ENCODE measurements at regions not wholly inside any gene's neighbourhood (a gene's known extent, or its start where the extent isn't known, plus 50 kb on each side); places are given as distances from the start of the nearest gene placed in this dataset.

GRCh38 chr2:43171789-43172188 is 54.6 kb downstream of the ZFP36L2 start:
- DNase-seq (ENCODE audit: low read depth) = no peak

- DNase-seq (ENCODE audit: low read depth) = no peak
Measured at GRCh38 chr2:43170405-43171105, 55.9 kb downstream of the ZFP36L2 start.

- DNase-seq (ENCODE audit: low read depth) = peak; percentile 42
Measured at GRCh38 chr2:43169987-43170386, 56.4 kb downstream of the ZFP36L2 start.

DNA sequence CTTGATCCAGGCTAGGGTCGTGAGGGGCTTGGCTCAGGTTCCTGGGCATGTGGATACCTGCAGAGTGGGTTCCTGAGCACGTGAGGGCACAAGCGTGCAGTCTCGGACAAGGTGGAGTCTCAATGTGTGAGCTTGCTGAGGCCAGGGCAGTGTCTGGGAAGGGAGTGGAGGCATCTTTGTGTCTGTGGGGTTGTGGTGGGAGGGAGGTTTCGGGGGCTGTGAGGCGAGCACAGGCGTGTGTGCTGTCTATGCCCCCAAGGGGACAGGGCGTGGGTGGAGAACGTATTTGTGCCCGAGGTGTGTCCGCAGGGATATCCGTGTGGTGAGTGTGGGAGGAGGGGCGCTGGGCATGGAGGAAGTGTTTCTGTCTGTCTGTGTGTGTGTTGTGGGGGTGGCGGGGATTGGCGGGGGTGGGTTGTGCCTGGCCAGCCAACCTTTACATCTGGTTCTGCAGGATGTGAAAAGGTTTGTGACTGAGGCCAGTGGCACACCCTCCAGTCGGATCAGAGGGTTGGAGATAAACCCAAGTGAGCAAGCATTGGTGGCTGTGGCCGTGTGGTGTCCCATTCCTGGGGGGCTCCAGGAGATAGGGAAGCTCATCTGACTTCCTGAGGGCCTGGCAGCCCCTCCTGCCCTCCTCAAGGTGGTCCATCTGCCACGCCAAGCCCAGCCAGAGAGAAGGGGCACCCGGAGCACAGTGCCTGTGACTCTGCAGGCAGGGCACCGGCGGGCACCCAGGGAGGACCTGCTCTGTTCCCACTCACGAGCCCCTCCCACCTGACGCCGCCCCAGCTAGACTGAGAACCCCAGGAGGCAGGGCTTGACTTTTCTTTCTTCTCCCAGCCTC is 57.1 kb downstream of the ZFP36L2 start:
- no peak for DNase-seq (ENCODE audit: low read depth)

- DNase-seq (ENCODE audit: low read depth) = no peak
Measured at GRCh38 chr2:43168016-43168369, 58.4 kb downstream of the ZFP36L2 start.

GRCh38 chr2:43165378-43166069 is 60.9 kb downstream of the ZFP36L2 start:
- no peak for DNase-seq (ENCODE audit: low read depth)

GRCh38 chr2:43164686-43165085 is 61.7 kb downstream of the ZFP36L2 start:
- no peak for DNase-seq (ENCODE audit: low read depth)

DNA sequence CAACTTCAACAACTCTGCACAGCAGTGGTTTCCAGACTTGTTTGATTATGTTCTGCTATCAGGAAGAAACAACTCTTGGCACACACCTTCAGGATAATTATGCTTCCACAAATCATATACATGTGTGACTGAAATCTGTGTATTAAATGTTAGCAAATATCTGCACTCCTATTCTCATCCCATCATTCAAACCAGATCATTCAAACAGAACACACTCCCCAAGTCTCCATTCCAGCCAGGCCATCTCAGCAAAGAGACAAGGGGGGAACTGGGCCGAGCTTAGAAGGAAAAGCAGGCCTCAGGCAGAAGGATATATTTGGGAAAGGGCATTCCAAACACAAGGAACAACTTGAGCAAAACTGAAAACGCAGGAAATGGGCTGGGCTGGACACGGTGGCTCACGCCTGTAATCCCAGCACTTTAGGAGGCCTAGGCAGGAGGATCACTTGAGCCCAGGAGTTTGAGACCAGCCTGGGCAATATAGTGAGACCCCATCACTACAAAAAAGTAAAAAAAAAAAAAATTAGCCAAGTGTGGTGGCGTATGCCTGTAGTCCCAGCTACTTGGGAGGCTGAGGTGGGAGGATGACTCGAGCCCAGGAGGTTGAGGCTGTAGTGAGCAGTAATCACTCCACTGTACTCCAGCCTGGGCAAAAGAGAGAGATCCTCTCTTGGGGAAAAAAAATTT is 62.7 kb downstream of the ZFP36L2 start:
- no peak for DNase-seq (ENCODE audit: low read depth)

- DNase-seq (ENCODE audit: low read depth) = no peak
Measured at GRCh38 chr2:43162511-43162776, 64.0 kb downstream of the ZFP36L2 start.

GRCh38 chr2:43161650-43162510 is 64.5 kb downstream of the ZFP36L2 start:
- no peak for DNase-seq (ENCODE audit: low read depth)

DNA sequence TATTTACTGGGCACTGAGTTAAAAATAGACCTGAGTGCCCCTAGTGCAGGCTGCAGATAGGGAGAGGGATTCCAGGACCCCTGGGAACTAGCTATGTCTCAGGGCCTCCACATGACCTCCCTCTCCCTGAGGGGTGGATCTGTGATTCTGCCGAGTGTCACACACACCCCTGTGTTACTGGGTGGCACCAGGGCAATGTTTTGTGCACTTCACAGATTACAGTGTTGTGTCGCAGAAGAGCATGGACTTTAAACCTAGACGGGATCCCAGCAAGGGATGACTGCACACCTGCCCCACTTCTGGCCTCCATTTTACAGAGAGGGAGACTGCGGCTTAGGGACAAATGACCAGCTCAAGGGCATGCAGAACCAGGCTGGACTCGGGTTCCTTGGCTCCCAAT is 65.6 kb downstream of the ZFP36L2 start:
- DNase-seq (ENCODE audit: low read depth) = no peak

GRCh38 chr2:43159797-43160196 is 66.6 kb downstream of the ZFP36L2 start:
- no peak for DNase-seq (ENCODE audit: low read depth)

DNA sequence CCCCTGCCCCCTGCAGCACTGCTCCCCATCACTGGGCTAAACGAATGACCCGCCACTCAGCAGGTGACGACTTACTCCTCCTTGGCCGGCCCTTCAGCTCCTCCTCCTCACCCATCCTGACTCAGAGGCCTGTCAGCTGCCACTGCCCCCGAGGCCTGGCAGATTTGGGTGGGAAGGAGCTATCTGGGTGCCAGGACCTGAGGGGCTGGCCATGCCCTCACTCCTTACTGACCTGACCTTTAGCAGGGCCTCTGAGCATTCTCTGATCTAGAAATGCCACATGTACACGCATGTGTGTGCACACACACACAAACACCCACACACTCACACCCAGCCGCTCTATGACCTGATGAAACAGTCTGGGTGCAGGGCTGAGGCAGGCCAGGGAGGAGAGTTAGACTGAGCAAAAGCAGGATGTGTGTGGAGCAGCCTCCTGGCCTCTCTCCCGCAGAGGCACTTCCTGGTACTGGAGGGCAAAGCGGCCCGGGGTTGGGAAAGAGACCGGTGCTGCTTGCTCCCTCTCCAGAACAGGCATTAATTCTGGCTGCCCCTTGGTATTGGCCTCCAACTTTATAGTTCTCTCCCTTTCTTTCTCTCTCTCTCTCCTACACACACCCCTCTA is 68.0 kb downstream of the ZFP36L2 start:
- DNase-seq (ENCODE audit: low read depth) = peak; percentile 32

DNA sequence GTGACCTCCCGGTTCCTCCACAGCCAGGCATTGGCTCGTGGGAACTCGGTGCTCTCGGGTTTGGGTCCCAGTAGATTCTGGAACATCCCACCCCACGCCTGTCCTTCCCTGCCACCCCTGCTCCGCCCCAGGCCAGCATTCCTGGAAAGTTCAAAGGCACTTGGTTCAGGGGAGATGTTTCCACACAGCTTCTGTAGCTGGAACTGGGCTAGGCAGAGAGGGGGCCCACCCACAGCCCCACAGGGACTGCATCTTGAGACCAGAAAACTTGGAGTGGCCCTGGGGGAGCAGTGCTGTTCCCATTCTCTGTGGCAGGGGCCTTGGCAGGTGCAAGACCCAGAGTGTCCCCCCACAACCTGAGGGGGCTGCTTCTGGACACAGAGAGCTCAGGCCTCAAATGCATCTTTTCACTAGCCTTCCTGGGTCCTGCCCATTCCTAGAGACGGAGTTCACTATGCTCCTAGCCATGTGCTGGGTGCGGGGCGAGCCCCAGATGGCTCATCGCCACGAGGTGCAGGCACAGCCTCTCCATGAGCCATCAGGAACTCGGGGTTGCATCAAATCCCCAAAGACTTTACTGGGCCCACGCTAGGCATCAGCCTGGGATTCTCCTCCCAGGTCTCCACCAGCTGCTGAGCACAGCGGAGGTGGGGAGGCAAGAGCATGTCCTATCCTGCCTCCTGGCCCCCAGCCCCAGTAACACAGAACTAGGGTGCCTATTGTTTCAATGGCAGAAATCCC is 68.7 kb downstream of the ZFP36L2 start:
- DNase-seq (ENCODE audit: low read depth) = no peak

DNA sequence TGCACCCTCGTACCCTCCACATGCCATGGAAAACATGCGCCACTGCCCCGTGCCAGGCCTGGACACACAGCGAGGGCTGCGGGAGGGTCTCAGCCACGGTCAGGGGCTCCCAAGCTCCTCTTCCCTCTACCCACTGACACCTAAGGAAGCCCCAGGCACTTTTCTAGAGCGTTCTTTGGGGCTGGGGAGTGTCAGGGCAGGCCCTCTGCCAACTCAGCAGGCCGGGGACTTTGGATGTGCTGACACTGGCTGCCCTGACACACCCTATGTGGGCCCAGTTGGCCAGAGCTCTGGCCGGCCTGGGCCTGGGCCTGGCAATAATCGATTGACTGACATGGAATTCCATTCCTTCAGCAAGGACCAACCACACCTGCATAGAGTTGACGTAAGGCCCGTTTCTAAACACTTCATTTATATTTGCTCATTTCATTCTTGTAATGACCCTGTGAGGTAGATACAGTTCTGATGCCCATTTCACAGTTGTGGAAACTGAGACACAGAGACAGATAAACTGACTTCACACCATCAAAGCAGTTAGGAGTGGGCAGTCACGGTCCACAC is 70.5 kb downstream of the ZFP36L2 start:
- DNase-seq (ENCODE audit: low read depth) = no peak

DNA sequence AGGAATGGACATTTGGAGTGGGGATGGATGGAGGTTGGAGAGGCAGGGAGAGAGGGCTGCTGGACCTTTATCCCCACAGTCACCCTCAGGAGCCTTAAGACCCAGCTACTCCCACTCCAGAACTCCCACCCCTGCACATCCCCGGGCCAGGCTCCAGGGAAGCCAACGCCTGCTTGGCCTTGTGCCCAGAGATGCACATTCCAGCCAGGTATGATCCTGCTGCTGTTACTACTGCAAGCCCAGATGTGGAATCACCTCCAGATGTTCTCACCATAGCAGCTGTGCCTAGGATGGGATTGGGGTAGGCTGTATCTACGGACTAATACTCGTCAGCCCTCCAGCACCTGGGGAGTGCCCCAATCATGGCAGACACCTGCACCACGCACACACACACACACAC is 71.7 kb downstream of the ZFP36L2 start:
- no peak for DNase-seq (ENCODE audit: low read depth)

DNA sequence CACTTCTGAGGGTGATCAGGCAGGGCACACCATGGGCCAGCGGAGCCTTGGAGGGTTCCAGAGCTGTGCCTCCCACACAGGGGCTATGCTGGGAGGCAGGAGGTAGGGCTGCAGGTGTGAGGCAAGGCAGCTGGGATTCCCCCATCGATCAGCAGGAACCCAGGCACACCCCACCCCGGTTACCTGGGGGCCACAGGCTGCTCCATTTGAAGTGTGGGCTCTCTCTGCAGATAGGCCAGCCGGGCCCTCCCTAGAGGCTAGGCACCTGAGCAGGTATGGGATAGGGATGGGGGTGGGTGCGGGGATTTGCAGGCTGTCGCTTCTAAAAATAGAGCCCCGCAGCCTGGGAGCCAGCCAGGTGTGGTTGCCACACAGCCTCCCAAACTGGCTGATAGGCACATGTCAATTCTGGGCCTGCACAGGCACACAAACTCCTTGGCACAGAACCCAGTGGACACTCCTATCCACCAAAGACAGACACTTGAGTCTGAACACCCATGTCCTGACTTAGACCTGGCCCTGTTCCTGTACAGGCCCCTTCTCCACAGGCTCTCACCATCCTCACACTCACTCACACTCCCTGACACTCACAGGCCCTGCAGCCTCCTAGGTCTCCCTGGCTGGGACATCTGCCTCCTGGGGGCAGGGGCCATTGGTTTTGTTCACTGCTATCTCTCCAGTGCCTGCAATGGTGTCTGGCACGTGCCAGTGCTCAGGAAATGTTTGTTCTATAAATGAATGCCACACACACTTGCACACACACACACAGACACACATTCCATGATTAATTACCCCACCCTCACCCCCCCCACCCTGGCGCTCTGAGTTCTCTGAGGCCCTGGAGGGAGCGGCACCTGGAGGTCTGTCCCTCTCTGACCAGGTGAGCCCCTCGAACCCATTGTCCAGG is 73.4 kb downstream of the ZFP36L2 start:
- no peak for DNase-seq (ENCODE audit: low read depth)

DNA sequence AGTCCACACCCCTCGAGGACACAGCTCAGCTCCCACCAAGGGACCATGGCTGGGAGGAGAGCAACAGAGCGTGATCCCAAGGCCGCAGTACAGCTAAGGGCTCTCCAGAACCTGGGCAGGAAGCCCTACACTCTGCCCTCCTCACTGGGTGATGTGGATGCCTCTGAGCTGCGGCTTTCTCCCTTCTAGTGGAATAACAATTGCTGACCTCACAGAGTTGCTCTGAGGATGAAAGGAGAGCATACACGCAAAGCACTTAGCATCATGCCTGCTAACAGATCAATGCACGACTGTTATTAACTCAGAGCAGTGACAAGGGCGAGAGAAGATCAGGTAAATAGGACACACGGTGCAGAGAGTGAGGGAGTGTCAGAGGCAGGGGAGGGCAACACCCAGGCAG is 74.2 kb downstream of the ZFP36L2 start:
- DNase-seq (ENCODE audit: low read depth) = no peak

GRCh38 chr2:43149482-43150107 is 76.8 kb downstream of the ZFP36L2 start:
- no peak for DNase-seq (ENCODE audit: low read depth)
